HepG2 (cell line): ENCODE measurements at regions not wholly inside any gene's neighbourhood (a gene's known extent, or its start where the extent isn't known, plus 50 kb on each side); places are given as distances from the start of the nearest gene placed in this dataset.

Experiments used
- ATF2 ChIP-seq: sonication (generic); formaldehyde crosslinking; IDR thresholded peaks from 2 replicates; pipeline ENCODE4 v1.4.0; 2020; ENCODE audit warnings: missing genetic modification reagents
- CTCF ChIP-seq: sonication (generic); formaldehyde crosslinking; IDR thresholded peaks from 2 replicates; pipeline ENCODE4 v1.5.0; 2020; ENCODE audit warnings: mild to moderate bottlenecking, missing genetic modification reagents, moderate library complexity
- FOXK2 ChIP-seq: fragments of 450-650 bp; IDR thresholded peaks from 2 replicates; pipeline ENCODE4 v1.6.1; 2016
- HNRNPL ChIP-seq: fragments of 200-400 bp; formaldehyde crosslinking; IDR thresholded peaks from 2 replicates; pipeline ENCODE4 v1.6.1; 2017; ENCODE audit warnings: mild to moderate bottlenecking, low read depth, low read length
- MYC ChIP-seq: sonication (generic); formaldehyde crosslinking; IDR thresholded peaks from 2 replicates; pipeline ENCODE4 v1.9.0; 2021; ENCODE audit warnings: missing genetic modification reagents, borderline replicate concordance
- SETDB1 ChIP-seq: sonication (generic); formaldehyde crosslinking; IDR thresholded peaks from 2 replicates; pipeline ENCODE4 v1.5.1; 2020; ENCODE audit warnings: missing genetic modification reagents, mild to moderate bottlenecking, borderline replicate concordance
- ZNF17 ChIP-seq: sonication (generic); formaldehyde crosslinking; IDR thresholded peaks from 2 replicates; pipeline ENCODE4 v1.5.0; 2020; ENCODE audit warnings: mild to moderate bottlenecking, missing genetic modification reagents
- ZNF639 ChIP-seq: conservative IDR thresholded peaks from 2 replicates; pipeline ENCODE4 v1.6.1; 2018; ENCODE audit warnings: missing genetic modification reagents

GRCh38 chr5:131021646-131022045, 143.4 kb downstream of the HINT1 start:
- no peak for TF ChIP-seq ZNF639 (CRISPR knock-in tag)
- TF ChIP-seq FOXK2: no peak
- TF ChIP-seq HNRNPL: no peak
- TF ChIP-seq CTCF (CRISPR knock-in tag): no peak
- no peak for TF ChIP-seq SETDB1
- TF ChIP-seq ZNF17 (CRISPR knock-in tag): no peak
- TF ChIP-seq MYC (CRISPR knock-in tag): no peak
- TF ChIP-seq ATF2: no peak
